ENCODE measurements at regions not wholly inside any gene's neighbourhood (a gene's known extent, or its start where the extent isn't known, plus 50 kb on each side); places are given as distances from the start of the nearest gene placed in this dataset.
"Not testable (repeated sequence)": the region's sequence is repeated elsewhere in the genome, so short reads cannot be mapped to it uniquely, and the experiment has no call there.

GRCh38 chr5:163293836-163294235 is 143.6 kb upstream of the CCNG1 start:
- Mint-ChIP-seq H3K27me3 (ENCODE audit: low read depth) (peaks cover 4% of the 10 kb centered on the region), H3K4me1 (ENCODE audit: low read depth) (no peaks in the 10 kb centered on the region), H3K9me3 (no peaks in the 10 kb centered on the region), H3K4me3 (no peak overlapping the region), H3K36me3 (ENCODE audit: insufficient read depth) (no peaks in the 10 kb centered on the region)
- ATAC-seq (no peak), DNase-seq (no peak)

- no peak for ATAC-seq
- H3K27me3 Mint-ChIP-seq (ENCODE audit: low read depth), result peaks cover 5% of the 10 kb centered on the region
- H3K4me1 Mint-ChIP-seq (ENCODE audit: low read depth), result no peaks in the 10 kb centered on the region
- DNase-seq, result no peak
- H3K4me3 Mint-ChIP-seq, result no peak overlapping the region
- H3K9me3 Mint-ChIP-seq, result no peaks in the 10 kb centered on the region
- no peaks in the 10 kb centered on the region for H3K36me3 Mint-ChIP-seq (ENCODE audit: insufficient read depth)
Observed at GRCh38 chr5:163303718-163304117, 133.7 kb upstream of the CCNG1 start.

GRCh38 chr5:163305655-163306054 is 131.7 kb upstream of the CCNG1 start:
- Mint-ChIP-seq H3K27me3 (ENCODE audit: low read depth) (peaks cover 3% of the 10 kb centered on the region), H3K4me3 (no peak overlapping the region), H3K4me1 (ENCODE audit: low read depth) (no peaks in the 10 kb centered on the region), H3K36me3 (ENCODE audit: insufficient read depth) (no peaks in the 10 kb centered on the region), H3K9me3 (no peaks in the 10 kb centered on the region)
- DNase-seq (no peak), ATAC-seq (no peak)

- Mint-ChIP-seq H3K9me3 (no peaks in the 10 kb centered on the region), H3K27me3 (ENCODE audit: low read depth) (peaks cover 3% of the 10 kb centered on the region), H3K4me3 (no peak overlapping the region), H3K4me1 (ENCODE audit: low read depth) (no peaks in the 10 kb centered on the region), H3K36me3 (ENCODE audit: insufficient read depth) (no peaks in the 10 kb centered on the region)
- no peak for ATAC-seq
- no peak for DNase-seq
Observed at GRCh38 chr5:163306421-163306820, 131.0 kb upstream of the CCNG1 start.

GRCh38 chr5:163309914-163310313 is 127.5 kb upstream of the CCNG1 start:
- no peaks in the 10 kb centered on the region for H3K4me1 Mint-ChIP-seq (ENCODE audit: low read depth)
- ATAC-seq (no peak), DNase-seq (no peak)
- H3K9me3 Mint-ChIP-seq, result peaks cover 6% of the 10 kb centered on the region
- H3K27me3 Mint-ChIP-seq (ENCODE audit: low read depth), result no peaks in the 10 kb centered on the region
- H3K36me3 Mint-ChIP-seq (ENCODE audit: insufficient read depth), result no peaks in the 10 kb centered on the region
- no peak overlapping the region for H3K4me3 Mint-ChIP-seq

GRCh38 chr5:163310997-163311396 is 126.4 kb upstream of the CCNG1 start:
- Mint-ChIP-seq H3K27me3 (ENCODE audit: low read depth) (no peaks in the 10 kb centered on the region), H3K4me1 (ENCODE audit: low read depth) (no peaks in the 10 kb centered on the region), H3K36me3 (ENCODE audit: insufficient read depth) (no peaks in the 10 kb centered on the region), H3K9me3 (peaks cover 6% of the 10 kb centered on the region), H3K4me3 (no peak overlapping the region)
- DNase-seq, result no peak
- ATAC-seq, result no peak

GRCh38 chr5:163312598-163312997 is 124.8 kb upstream of the CCNG1 start:
- no peak for DNase-seq
- ATAC-seq, result no peak
- H3K4me1 Mint-ChIP-seq (ENCODE audit: low read depth), result no peaks in the 10 kb centered on the region
- H3K9me3 Mint-ChIP-seq, result peaks cover 6% of the 10 kb centered on the region
- H3K36me3 Mint-ChIP-seq (ENCODE audit: insufficient read depth), result no peaks in the 10 kb centered on the region
- H3K4me3 Mint-ChIP-seq, result no peak overlapping the region
- no peaks in the 10 kb centered on the region for H3K27me3 Mint-ChIP-seq (ENCODE audit: low read depth)

- H3K27me3 Mint-ChIP-seq (ENCODE audit: low read depth); ATAC-seq; H3K9me3 Mint-ChIP-seq; H3K36me3 Mint-ChIP-seq (ENCODE audit: insufficient read depth); DNase-seq; H3K4me3 Mint-ChIP-seq; H3K4me1 Mint-ChIP-seq (ENCODE audit: low read depth): not testable (repeated sequence)
Observed at GRCh38 chr5:163313049-163313448, 124.3 kb upstream of the CCNG1 start.

- not testable (repeated sequence) for H3K27me3 Mint-ChIP-seq (ENCODE audit: low read depth); H3K9me3 Mint-ChIP-seq; DNase-seq; H3K36me3 Mint-ChIP-seq (ENCODE audit: insufficient read depth); H3K4me1 Mint-ChIP-seq (ENCODE audit: low read depth); ATAC-seq; H3K4me3 Mint-ChIP-seq
Observed at GRCh38 chr5:163316374-163316773, 121.0 kb upstream of the CCNG1 start.

GRCh38 chr5:163318707-163319106 is 118.7 kb upstream of the CCNG1 start:
- Mint-ChIP-seq H3K27me3 (ENCODE audit: low read depth) (no peaks in the 10 kb centered on the region), H3K36me3 (ENCODE audit: insufficient read depth) (no peaks in the 10 kb centered on the region), H3K4me1 (ENCODE audit: low read depth) (no peaks in the 10 kb centered on the region), H3K9me3 (no peaks in the 10 kb centered on the region), H3K4me3 (no peak overlapping the region)
- no peak for ATAC-seq
- no peak for DNase-seq

- no peaks in the 10 kb centered on the region for H3K36me3 Mint-ChIP-seq (ENCODE audit: insufficient read depth)
- H3K27me3 Mint-ChIP-seq (ENCODE audit: low read depth), result peaks cover 2% of the 10 kb centered on the region
- no peak overlapping the region for H3K4me3 Mint-ChIP-seq
- H3K9me3 Mint-ChIP-seq, result no peaks in the 10 kb centered on the region
- no peaks in the 10 kb centered on the region for H3K4me1 Mint-ChIP-seq (ENCODE audit: low read depth)
- DNase-seq (no peak), ATAC-seq (no peak)
Observed at GRCh38 chr5:163321511-163321910, 115.9 kb upstream of the CCNG1 start.

GRCh38 chr5:163330723-163331668 is 106.4 kb upstream of the CCNG1 start:
- Mint-ChIP-seq H3K4me1 (ENCODE audit: low read depth) (no peaks in the 10 kb centered on the region), H3K9me3 (no peaks in the 10 kb centered on the region), H3K36me3 (ENCODE audit: insufficient read depth) (no peaks in the 10 kb centered on the region), H3K27me3 (ENCODE audit: low read depth) (peaks cover 6% of the 10 kb centered on the region), H3K4me3 (no peak overlapping the region)
- ATAC-seq, result no peak
- DNase-seq, result no peak

- not testable (repeated sequence) for H3K4me3 Mint-ChIP-seq; ATAC-seq; H3K36me3 Mint-ChIP-seq (ENCODE audit: insufficient read depth); H3K27me3 Mint-ChIP-seq (ENCODE audit: low read depth); H3K9me3 Mint-ChIP-seq; H3K4me1 Mint-ChIP-seq (ENCODE audit: low read depth); DNase-seq
Observed at GRCh38 chr5:163336074-163336473, 101.3 kb upstream of the CCNG1 start.

GRCh38 chr5:163339148-163339547 is 98.2 kb upstream of the CCNG1 start:
- H3K36me3 Mint-ChIP-seq (ENCODE audit: insufficient read depth), result no peaks in the 10 kb centered on the region
- no peaks in the 10 kb centered on the region for H3K9me3 Mint-ChIP-seq
- H3K4me3 Mint-ChIP-seq, result no peak overlapping the region
- DNase-seq (no peak), ATAC-seq (no peak)
- H3K27me3 Mint-ChIP-seq (ENCODE audit: low read depth), result peaks cover 6% of the 10 kb centered on the region
- no peaks in the 10 kb centered on the region for H3K4me1 Mint-ChIP-seq (ENCODE audit: low read depth)

GRCh38 chr5:163340378-163340777 is 97.0 kb upstream of the CCNG1 start:
- H3K4me1 Mint-ChIP-seq (ENCODE audit: low read depth); H3K27me3 Mint-ChIP-seq (ENCODE audit: low read depth); H3K9me3 Mint-ChIP-seq; ATAC-seq; DNase-seq; H3K4me3 Mint-ChIP-seq; H3K36me3 Mint-ChIP-seq (ENCODE audit: insufficient read depth): not testable (repeated sequence)
